A549 (cell line): ENCODE measurements at regions not wholly inside any gene's neighbourhood (a gene's known extent, or its start where the extent isn't known, plus 50 kb on each side); places are given as distances from the start of the nearest gene placed in this dataset.
"Not testable (repeated sequence)": the region's sequence is repeated elsewhere in the genome, so short reads cannot be mapped to it uniquely, and the experiment has no call there.

Experiments
- BHLHE40 ChIP-seq: IDR thresholded peaks from 2 replicates; pipeline ENCODE4 v1.6.1; 2012; ENCODE audit warnings: low read depth, low read length, inconsistent platforms
- CTCF ChIP-seq: fragments of >200 bp; sonication (Bioruptor Twin); formaldehyde crosslinking; IDR thresholded peaks from 3 replicates; pipeline ENCODE4 v1.5.1; 2016
- EP300 ChIP-seq, 2 experiments: fragments of >200 bp; sonication (Bioruptor Twin); formaldehyde crosslinking; IDR thresholded peaks; 2 replicates in 1 of 2; 3 replicates in 1 of 2; pipeline ENCODE4 v1.6.1; 2016 to 2017
- HDAC2 ChIP-seq: fragments of 200-600 bp; sonication (generic); IDR thresholded peaks from 2 replicates; pipeline ENCODE4 v1.6.1; 2016
- KDM1A ChIP-seq: fragments of 200-600 bp; sonication (generic); IDR thresholded peaks from 2 replicates; pipeline ENCODE4 v1.6.1; 2016; ENCODE audit warnings: low read depth, mild to moderate bottlenecking
- KDM5A ChIP-seq: fragments of 200-600 bp; sonication (generic); IDR thresholded peaks from 2 replicates; pipeline ENCODE4 v1.6.1; 2016; ENCODE audit warnings: antibody characterized with exemption, mild to moderate bottlenecking
- MAZ ChIP-seq: fragments of 150-350 bp; IDR thresholded peaks from 2 replicates; pipeline ENCODE4 v1.6.1; 2014; ENCODE audit warnings: antibody characterized with exemption, low read depth, low read length, borderline replicate concordance
- TF ChIP-seq, protein P1 (sequence below): fragments of 200-600 bp; sonication (generic); IDR thresholded peaks from 2 replicates; pipeline ENCODE4 v1.6.1; 2016; ENCODE audit warnings: antibody characterized with exemption, mild to moderate bottlenecking, moderate library complexity

DNA sequence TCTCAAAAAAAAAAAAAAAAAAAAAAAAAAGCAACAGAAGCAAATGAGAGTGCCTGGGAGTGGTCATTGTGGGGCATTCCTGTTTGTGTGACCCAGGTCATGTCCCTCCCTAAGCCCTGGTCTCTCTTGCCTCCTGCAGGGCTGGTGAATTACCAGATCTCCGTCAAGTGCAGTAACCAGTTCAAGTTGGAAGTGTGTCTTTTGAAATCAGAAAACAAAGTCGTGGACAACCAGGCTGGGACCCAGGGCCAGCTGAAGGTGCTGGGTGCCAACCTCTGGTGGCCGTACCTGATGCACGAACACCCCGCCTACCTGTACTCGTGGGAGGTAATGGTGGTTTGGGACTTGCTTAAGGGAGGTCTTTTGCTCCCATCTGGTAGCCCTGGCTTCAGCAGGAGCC, 1362.0 kb downstream of the CDH12 start:
- not testable (repeated sequence) for TF ChIP-seq KDM5A; CTCF; BHLHE40; HDAC2; MAZ; EP300 (IDR thresholded peaks at IDR 0.05); KDM1A
- TF ChIP-seq, protein P1, sequence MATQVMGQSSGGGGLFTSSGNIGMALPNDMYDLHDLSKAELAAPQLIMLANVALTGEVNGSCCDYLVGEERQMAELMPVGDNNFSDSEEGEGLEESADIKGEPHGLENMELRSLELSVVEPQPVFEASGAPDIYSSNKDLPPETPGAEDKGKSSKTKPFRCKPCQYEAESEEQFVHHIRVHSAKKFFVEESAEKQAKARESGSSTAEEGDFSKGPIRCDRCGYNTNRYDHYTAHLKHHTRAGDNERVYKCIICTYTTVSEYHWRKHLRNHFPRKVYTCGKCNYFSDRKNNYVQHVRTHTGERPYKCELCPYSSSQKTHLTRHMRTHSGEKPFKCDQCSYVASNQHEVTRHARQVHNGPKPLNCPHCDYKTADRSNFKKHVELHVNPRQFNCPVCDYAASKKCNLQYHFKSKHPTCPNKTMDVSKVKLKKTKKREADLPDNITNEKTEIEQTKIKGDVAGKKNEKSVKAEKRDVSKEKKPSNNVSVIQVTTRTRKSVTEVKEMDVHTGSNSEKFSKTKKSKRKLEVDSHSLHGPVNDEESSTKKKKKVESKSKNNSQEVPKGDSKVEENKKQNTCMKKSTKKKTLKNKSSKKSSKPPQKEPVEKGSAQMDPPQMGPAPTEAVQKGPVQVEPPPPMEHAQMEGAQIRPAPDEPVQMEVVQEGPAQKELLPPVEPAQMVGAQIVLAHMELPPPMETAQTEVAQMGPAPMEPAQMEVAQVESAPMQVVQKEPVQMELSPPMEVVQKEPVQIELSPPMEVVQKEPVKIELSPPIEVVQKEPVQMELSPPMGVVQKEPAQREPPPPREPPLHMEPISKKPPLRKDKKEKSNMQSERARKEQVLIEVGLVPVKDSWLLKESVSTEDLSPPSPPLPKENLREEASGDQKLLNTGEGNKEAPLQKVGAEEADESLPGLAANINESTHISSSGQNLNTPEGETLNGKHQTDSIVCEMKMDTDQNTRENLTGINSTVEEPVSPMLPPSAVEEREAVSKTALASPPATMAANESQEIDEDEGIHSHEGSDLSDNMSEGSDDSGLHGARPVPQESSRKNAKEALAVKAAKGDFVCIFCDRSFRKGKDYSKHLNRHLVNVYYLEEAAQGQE, result not testable (repeated sequence)
